Stomach (tissue), 8 donors: ENCODE measurements at regions not wholly inside any gene's neighbourhood (a gene's known extent, or its start where the extent isn't known, plus 50 kb on each side); places are given as distances from the start of the nearest gene placed in this dataset.

Experiments
- DNase-seq, 2 donors: peaks; one replicate each; pipeline versions ENCODE4 v3.0.0 to v3.0.0-alpha.2; 2013 to 2019
- H3K27ac ChIP-seq, 5 donors: fragments of 200-600 bp in 4 of 5; sonication (generic) in 4 of 5; one replicate each; pipeline ENCODE4 v1.5.1; 2013 to 2019; ENCODE audit warnings: mild to moderate bottlenecking in 1 of 5, moderate library complexity in 1 of 5
- H3K27me3 ChIP-seq, 3 donors: fragments of 200-600 bp; sonication (generic); one replicate each; pipeline ENCODE4 v1.5.1; 2017 to 2019; ENCODE audit warnings: mixed run types in 1 of 3
- H3K36me3 ChIP-seq, 4 donors: fragments of 200-600 bp; sonication (generic); 1 replicate in 3 of 4; 2 replicates in 1 of 4; pipeline ENCODE4 v1.5.1; 2016 to 2019
- H3K4me1 ChIP-seq, 4 donors: fragments of 200-600 bp; sonication (generic); one replicate each; pipeline ENCODE4 v1.5.1; 2016 to 2019
- H3K4me3 ChIP-seq, 4 donors: fragments of 200-600 bp; sonication (generic) in 3 of 4; one replicate each; pipeline ENCODE4 v1.5.1; 2016 to 2019; ENCODE audit warnings: mild to moderate bottlenecking in 1 of 4
- H3K9me3 ChIP-seq, 4 donors: fragments of 200-600 bp; sonication (generic); one replicate each; pipeline ENCODE4 v1.5.1; 2016 to 2019
- EP300 ChIP-seq: sonication (generic); formaldehyde crosslinking; IDR thresholded peaks from one replicate; pipeline ENCODE4 v1.6.1; 2017; ENCODE audit warnings: antibody characterized with exemption
- POLR2A ChIP-seq, 4 donors: fragments of 450-650 bp; IDR thresholded peaks; one replicate each; pipeline ENCODE4 v1.6.1; 2016; ENCODE audit warnings: antibody characterized with exemption in 4 of 4, control low read depth in 2 of 4, mild to moderate bottlenecking in 1 of 4, moderate library complexity in 1 of 4
- POLR2AphosphoS5 ChIP-seq, 3 donors: sonication (generic); formaldehyde crosslinking; IDR thresholded peaks; one replicate each; pipeline ENCODE4 v1.6.1; 2016; ENCODE audit warnings: antibody characterized with exemption in 3 of 3
- WGBS, 5 donors: extraction: QIAGEN DNeasy Blood & Tissue Kit in 3 of 5; methylation state at CpG; one replicate each; pipeline versions ENCODE4 v1.1.5 to v1.1.7; 2013 to 2018; 5-methylcytosine and 5-hydroxymethylcytosine counted together
- intact Hi-C: fragments of 100-400 bp; cut with DNase I; formaldehyde crosslinking; loops from one replicate; pipeline ENCODE4 v1.15.1; 2023; ENCODE audit warnings: low total_unique reads
- TF ChIP-seq, protein P1 (sequence below), 7 experiments: fragments of 450-650 bp in 4 of 7; fragments of 200-600 bp in 3 of 7; sonication (generic) in 3 of 7; IDR thresholded peaks; one replicate each; pipeline ENCODE4 v1.5.1; 2016 to 2019; ENCODE audit warnings: antibody characterized with exemption in 7 of 7, control low read depth in 2 of 7, mild to moderate bottlenecking in 1 of 7
- donor health status: healthy with polysubstance abuse.
- donor health status: Bipolar disorder and iron deficiency.
- donor health status: healthy.

DNA sequence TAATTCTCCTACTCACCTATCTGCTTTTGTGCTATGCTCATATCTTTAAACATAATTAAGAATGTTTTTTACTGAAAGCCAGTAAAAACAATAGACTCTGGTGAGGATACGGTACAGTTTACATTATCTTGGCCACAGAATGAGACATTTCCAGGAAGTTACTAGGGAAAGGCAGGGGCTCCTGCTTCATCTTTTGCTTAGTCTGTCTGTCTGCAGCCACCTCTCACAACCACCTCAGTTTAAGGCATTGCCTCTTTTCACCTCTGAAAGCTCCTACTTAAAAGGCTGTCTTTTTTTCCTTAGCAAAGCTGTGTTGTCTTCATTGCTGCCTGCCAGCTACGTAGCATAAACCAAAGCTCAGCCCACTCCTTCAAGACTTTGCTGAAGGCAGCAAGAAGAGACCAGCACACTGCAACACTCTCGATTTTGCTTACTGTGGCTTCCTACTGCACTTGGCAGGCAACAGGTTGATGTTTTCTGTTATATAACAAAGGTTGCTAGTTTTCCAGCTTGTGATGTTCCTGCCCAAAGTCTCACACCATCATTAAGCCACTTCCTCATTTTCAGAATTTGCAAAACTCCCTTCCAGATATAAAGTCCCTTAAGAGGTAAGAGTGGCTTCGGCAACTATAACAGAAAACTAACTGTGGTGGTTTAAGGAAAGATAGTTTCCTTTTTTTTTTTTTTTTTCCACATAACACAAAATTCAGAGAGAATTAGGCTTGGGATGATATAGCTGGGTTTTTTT lies 432.9 kb downstream of the GRXCR1 start:
- TF ChIP-seq POLR2A (IDR thresholded peaks at IDR 0.05) (no peak), EP300 (no peak), POLR2AphosphoS5 (IDR thresholded peaks at IDR 0.05) (no peak)
- TF ChIP-seq, protein P1, sequence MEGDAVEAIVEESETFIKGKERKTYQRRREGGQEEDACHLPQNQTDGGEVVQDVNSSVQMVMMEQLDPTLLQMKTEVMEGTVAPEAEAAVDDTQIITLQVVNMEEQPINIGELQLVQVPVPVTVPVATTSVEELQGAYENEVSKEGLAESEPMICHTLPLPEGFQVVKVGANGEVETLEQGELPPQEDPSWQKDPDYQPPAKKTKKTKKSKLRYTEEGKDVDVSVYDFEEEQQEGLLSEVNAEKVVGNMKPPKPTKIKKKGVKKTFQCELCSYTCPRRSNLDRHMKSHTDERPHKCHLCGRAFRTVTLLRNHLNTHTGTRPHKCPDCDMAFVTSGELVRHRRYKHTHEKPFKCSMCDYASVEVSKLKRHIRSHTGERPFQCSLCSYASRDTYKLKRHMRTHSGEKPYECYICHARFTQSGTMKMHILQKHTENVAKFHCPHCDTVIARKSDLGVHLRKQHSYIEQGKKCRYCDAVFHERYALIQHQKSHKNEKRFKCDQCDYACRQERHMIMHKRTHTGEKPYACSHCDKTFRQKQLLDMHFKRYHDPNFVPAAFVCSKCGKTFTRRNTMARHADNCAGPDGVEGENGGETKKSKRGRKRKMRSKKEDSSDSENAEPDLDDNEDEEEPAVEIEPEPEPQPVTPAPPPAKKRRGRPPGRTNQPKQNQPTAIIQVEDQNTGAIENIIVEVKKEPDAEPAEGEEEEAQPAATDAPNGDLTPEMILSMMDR (IDR thresholded peaks at IDR 0.05), result no peak
- intact Hi-C loops, result no loop called here
- no peaks in the 10 kb centered on the region for H3K4me1 ChIP-seq
- no peaks in the 10 kb centered on the region for H3K9me3 ChIP-seq
- no peak overlapping the region for H3K27ac ChIP-seq
- H3K36me3 ChIP-seq, result no peaks in the 10 kb centered on the region
- 25 to 41% (median 36%) methylated on average over 4 of the region's 4 CpGs for WGBS, 5 donors
- DNase-seq, result no peak
- H3K4me3 ChIP-seq, result no peak overlapping the region
- H3K27me3 ChIP-seq, result no peaks in the 10 kb centered on the region

DNA sequence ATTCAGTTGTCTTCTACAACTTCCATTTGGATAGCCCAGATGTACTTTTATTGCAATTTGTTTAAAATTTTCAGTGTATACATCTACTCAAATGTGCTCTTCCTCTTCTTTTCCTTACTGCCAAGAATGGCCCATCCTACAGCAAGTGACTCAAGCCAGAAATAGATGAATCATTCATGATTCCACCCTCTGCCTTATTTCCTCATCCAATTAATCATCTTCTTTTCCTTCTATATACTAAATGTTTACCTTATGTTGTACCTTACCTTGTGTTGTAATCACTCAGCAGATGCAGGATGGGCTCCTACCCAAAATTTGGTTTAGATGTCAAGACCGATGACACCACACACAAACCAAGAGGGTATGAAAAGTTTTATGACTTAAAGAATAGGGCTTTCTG lies 437.8 kb downstream of the GRXCR1 start:
- DNase-seq, result no peak
- Histone ChIP-seq H3K27ac (no peak overlapping the region), H3K4me1 (no peaks in the 10 kb centered on the region), H3K36me3 (no peaks in the 10 kb centered on the region), H3K9me3 (no peaks in the 10 kb centered on the region), H3K27me3 (no peaks in the 10 kb centered on the region), H3K4me3 (no peak overlapping the region)
- intact Hi-C loops, result no loop called here
- 87 to 97% (median 92%) methylated on average over 1 of the region's 1 CpG for WGBS, 5 donors
- TF ChIP-seq POLR2A (IDR thresholded peaks at IDR 0.05), result no peak
- TF ChIP-seq POLR2AphosphoS5 (IDR thresholded peaks at IDR 0.05), result no peak

DNA sequence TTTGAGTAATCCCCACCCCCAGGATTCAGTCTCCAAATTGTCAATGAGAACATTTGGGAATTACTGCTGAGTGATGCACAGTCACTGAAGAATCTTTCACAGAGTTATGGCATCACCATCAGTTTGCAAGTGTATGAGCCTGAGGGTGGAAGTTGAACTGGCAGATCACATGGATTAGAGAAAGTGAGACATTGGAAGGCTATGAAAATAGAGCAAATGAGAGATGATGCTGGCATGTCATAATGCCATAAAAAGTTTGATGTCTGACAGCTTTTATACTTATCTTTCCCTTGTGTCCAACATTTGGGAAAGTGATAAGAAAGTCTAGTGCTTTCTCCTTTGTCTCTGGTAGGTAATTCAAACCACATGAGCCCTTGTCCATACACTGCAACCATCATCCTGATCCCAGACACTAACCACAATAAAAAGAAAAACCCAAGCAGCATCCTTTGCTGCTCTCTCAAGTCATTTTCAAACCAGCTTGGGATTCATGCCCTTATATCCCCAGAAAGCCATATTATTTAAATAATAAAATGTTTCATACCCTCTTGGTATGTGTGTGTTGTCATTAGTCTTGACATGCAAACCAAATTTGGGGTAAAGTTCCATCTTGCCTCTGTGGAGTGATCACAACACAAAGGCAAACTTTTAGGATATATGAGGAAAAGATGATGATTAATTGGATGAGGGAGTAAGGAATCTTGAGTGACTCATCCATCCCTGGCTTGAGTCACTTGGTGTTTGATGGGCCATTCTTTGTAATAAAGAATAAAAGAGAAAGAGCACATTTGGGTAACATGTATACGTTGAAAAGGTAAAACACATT lies 438.9 kb downstream of the GRXCR1 start:
- Histone ChIP-seq H3K9me3 (no peaks in the 10 kb centered on the region), H3K27ac (no peak overlapping the region), H3K36me3 (no peaks in the 10 kb centered on the region), H3K4me1 (no peaks in the 10 kb centered on the region), H3K27me3 (no peaks in the 10 kb centered on the region), H3K4me3 (no peak overlapping the region)
- DNase-seq, result no peak
- TF ChIP-seq, protein P1 (IDR thresholded peaks at IDR 0.05), result no peak
- TF ChIP-seq EP300 (no peak), POLR2AphosphoS5 (IDR thresholded peaks at IDR 0.05) (no peak), POLR2A (IDR thresholded peaks at IDR 0.05) (no peak)
- intact Hi-C loops, result no loop called here
- 84 to 100% (median 89%) methylated on average over 1 of the region's 1 CpG for whole genome bisulfite sequencing, 5 donors

DNA sequence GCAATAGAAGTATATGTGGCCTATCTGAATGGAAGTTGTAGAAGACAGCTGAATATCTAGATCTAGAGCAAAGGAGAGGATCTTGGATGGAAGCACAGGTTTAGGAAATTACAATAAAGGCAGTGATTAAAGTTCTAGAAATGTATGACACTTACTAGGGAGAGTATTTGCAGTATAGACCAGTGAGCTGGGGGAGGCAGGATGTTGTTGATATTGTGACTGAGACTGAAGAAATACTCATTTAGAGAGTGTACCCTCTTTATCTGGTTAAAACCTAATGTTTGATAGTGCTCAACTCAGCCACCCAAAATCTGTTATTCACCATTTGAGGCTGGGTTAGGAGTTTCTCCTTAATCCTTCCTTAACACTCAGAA lies 439.5 kb downstream of the GRXCR1 start:
- no peak for DNase-seq
- Histone ChIP-seq H3K4me1 (no peaks in the 10 kb centered on the region), H3K27me3 (no peaks in the 10 kb centered on the region), H3K36me3 (no peaks in the 10 kb centered on the region), H3K9me3 (no peaks in the 10 kb centered on the region), H3K4me3 (no peak overlapping the region), H3K27ac (no peak overlapping the region)
- TF ChIP-seq POLR2A (IDR thresholded peaks at IDR 0.05), result no peak
- TF ChIP-seq, protein P1 (IDR thresholded peaks at IDR 0.05), result no peak
- no peak for TF ChIP-seq POLR2AphosphoS5 (IDR thresholded peaks at IDR 0.05)
- TF ChIP-seq EP300, result no peak
- intact Hi-C loops, result no loop called here

DNA sequence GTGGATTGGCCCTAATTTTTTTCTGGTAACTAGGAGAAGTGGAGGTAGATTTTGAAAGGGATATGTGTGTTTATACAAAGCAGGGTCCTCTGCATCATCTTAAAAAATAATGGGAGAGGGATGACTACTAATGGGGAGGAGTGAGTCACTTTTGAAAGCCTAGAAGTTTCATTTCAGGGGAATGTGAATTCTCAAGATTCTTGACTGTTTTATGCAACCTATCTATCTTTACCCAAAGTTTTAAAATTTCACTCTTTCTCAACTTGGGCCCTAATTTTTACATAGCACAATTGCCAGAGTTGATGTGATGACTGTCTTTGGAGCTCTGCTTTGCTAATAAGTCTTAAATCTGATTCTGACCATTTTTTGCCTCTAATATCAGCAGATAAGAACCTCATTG lies 445.2 kb downstream of the GRXCR1 start:
- no peaks in the 10 kb centered on the region for H3K27me3 ChIP-seq
- no peaks in the 10 kb centered on the region for H3K9me3 ChIP-seq
- TF ChIP-seq POLR2A (IDR thresholded peaks at IDR 0.05), result no peak
- TF ChIP-seq POLR2AphosphoS5 (IDR thresholded peaks at IDR 0.05), result no peak
- no peak for TF ChIP-seq EP300
- TF ChIP-seq, protein P1 (IDR thresholded peaks at IDR 0.05), result no peak
- H3K4me1 ChIP-seq, result peaks cover 0 to 6% (median 0%) of the 10 kb centered on the region in 4 donors
- no peaks in the 10 kb centered on the region for H3K36me3 ChIP-seq
- no peak overlapping the region for H3K27ac ChIP-seq
- intact Hi-C loops, result no loop called here
- DNase-seq, result no peak
- no peak overlapping the region for H3K4me3 ChIP-seq
